NCI-H1092 treated with DMSO at 0.1 percent for 48 hours (cell line): ENCODE measurements at regions not wholly inside any gene's neighbourhood (a gene's known extent, or its start where the extent isn't known, plus 50 kb on each side); places are given as distances from the start of the nearest gene placed in this dataset.
"Not testable (repeated sequence)": the region's sequence is repeated elsewhere in the genome, so short reads cannot be mapped to it uniquely, and the experiment has no call there.

ENCODE experiments used
- DNase-seq: peaks from one replicate; lab custom pipeline; 2025; lab: John Stamatoyannopoulos, UW

- no peak for DNase-seq
Measured at GRCh38 chr2:67872481-67872880, 190.3 kb downstream of the C1D start.

GRCh38 chr2:67873916-67874315, 188.9 kb downstream of the C1D start:
- no peak for DNase-seq

DNA sequence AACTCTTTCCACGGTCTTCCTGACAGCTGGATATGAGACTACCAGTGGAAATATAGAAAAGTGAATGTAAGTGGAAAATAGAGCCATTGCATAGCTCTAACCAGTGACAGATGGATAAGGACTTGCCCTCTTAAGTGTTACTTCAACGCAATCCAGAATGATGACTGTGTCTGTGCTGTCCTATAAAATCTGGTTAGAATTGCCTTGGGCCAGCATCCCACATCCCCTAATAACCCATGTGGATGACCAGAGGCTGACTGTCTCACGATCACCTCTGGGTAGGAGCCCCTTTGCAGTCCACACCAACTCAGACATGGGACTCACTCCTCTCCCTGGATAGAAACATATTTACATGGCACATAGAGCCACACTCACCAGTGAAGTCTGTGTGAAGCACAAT, 186.6 kb downstream of the C1D start:
- DNase-seq: no peak

- no peak for DNase-seq
Measured at GRCh38 chr2:67877301-67877700, 185.5 kb downstream of the C1D start.

DNA sequence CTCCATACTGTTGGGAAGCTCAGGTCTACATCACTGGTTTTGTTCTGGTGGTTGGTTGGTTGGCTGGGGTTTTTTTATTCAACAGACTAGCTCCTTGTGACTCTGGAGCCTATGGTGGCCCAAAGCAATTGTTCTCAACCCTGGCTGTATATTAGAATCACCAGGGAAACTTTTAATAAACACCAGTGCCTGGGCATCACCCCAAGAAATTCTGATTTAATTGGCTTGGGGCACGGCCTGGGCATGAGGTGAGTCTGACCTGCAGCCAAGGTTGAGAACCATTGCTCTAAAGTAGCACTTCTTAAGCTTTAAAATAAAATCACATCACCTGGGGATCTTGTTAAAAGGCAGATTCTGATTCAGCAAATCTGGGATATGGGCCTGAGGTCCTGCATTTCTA, 184.1 kb downstream of the C1D start:
- no peak for DNase-seq

DNA sequence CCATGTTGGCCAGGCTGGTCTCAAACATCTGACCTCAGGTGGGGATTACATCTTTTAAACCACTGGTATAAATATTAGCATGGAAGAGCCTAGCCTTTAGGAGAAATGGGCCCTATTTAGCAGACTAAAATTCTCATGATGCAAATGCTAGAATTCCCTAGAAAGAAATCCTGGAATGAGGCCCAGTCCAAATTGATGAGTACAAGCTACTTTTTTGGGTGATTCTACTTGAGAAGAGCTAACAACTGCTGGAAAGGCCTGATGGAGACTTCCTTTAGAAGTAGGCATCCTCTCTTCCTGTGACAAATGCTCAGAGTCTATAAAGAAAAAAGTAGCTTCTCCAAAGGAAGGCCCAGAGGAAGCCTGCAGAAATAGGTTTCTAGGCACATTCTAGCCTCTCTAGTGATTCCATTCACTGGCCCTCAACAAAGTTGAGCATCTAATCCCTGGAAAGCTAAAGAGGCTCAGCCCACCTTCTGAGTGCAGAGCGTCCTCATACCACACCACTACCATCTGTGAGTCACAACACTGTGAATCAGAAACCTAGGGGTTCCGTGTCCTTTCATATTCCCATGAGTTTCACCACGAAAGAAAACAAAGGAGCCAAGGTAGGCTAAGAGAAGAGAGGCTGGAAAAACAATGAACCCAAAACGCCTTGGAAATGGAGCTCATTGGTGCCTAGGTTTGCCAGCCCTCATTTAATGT, 183.1 kb downstream of the C1D start:
- no peak for DNase-seq

- DNase-seq: no peak
Measured at GRCh38 chr2:67880291-67880761, 182.5 kb downstream of the C1D start.

- no peak for DNase-seq
Measured at GRCh38 chr2:67881816-67882215, 181.0 kb downstream of the C1D start.

GRCh38 chr2:67883316-67884087, 179.3 kb downstream of the C1D start:
- no peak for DNase-seq

- DNase-seq: no peak
Measured at GRCh38 chr2:67888351-67889005, 174.3 kb downstream of the C1D start.

- DNase-seq: no peak
Measured at GRCh38 chr2:67889056-67889455, 173.7 kb downstream of the C1D start.

- no peak for DNase-seq
Measured at GRCh38 chr2:67891642-67892041, 171.2 kb downstream of the C1D start.

DNA sequence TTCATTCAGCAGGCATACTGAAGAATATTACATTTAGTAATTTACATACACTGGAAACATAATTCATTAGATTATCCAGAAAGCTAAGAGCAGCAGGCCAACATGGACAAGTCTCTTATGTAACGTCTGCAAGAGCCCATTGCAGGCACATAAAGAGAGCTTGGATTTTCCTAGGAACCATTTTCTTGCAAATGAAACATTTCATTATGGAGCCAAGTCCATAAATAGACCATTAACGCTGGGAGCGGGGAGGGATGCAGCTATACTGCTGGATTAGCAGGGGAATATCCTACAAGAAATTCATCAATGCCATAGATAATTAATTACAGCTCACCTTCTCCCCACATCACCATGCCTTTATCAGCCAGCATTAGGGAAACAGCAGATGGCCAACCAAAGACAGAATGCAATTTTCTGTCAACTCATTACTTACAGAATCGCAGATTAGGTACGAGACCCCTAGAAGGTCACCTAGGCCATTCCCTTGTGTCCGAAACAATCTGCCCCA, 170.4 kb downstream of the C1D start:
- no peak for DNase-seq

- DNase-seq: no peak
Measured at GRCh38 chr2:67895227-67895941, 167.4 kb downstream of the C1D start.

GRCh38 chr2:67896076-67896475, 166.7 kb downstream of the C1D start:
- no peak for DNase-seq

GRCh38 chr2:67896476-67896875, 166.3 kb downstream of the C1D start:
- no peak for DNase-seq

- no peak for DNase-seq
Measured at GRCh38 chr2:67898595-67898994, 164.2 kb downstream of the C1D start.

- DNase-seq: no peak
Measured at GRCh38 chr2:67899187-67899586, 163.6 kb downstream of the C1D start.

DNA sequence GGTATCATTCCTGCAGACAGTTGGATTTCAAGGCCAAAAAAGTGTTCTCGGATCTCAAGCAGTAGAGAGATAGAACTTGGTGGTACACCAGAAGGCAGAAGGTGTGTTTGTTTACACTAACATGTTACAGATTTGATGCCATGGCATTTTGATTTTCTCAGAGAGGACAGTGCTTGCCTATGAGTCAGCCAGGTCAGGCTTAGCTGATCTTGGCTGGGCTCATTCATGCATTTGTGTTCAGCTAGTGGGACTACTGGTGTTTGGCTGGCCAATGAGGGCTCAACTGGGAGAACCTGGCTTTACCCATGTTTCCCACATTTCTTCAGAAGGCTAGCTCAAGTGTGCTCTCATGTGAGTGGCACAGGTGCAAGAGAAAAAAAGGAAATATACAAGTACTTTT, 162.0 kb downstream of the C1D start:
- no peak for DNase-seq

DNA sequence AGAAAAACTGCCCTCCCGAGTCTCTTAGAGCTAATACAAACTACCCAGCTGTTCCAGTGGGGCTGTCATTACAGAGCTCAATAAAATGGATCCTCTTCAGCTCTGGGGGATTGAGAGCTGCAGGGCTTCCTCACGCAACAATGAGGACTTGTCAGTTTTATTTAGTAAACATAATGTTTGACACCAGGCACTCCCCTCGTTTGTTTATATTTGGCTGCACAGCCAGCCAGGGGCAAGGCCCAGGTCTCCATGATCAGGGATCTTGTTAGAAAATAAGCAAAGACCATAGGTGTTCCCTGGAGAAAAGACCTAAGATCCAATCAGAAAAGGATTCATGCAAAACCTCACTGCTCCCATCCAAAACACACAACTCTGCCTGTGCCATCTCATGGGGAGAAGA, 158.2 kb downstream of the C1D start:
- no peak for DNase-seq

DNA sequence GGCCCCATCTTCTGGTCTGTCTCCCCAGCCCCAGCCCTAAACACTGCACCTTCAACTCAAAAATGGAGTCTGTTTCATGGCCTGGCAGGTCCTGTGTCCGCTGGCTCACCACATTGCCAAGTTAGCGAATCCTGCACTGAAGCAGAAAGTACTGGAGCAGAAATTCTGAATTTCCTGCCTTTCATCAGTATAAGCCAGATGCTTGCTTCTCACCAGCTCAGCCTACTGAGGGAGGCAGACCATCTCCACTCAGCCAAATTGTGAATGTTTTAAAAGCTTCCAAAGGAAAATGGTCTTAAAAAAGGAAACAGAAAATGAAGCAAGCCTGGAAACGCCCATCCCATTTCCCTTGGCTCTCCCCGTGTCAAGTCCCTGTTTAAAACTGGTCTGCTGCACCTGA, 157.8 kb downstream of the C1D start:
- no peak for DNase-seq

DNA sequence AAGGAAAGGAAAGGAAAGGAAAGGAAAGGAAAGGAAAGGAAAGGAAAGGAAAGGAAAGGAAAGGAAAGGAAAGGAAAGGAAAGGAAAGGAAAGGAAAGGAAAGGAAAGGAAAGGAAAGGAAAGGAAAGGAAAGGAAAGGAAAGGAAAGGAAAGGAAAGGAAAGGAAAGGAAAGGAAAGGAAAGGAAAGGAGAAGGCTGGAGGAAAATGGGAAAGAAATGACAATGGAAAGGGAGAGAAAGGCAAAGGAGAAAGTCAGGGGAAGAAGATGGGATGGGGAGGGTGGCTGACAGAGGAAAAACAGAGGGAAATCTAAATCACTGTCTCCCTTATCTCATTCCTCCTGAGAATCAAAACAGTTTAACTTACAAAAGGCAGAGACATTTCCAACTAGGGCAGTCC, 156.3 kb downstream of the C1D start:
- not testable (repeated sequence) for DNase-seq
